D721Med (cell line): ENCODE measurements at regions not wholly inside any gene's neighbourhood (a gene's known extent, or its start where the extent isn't known, plus 50 kb on each side); places are given as distances from the start of the nearest gene placed in this dataset.

Source experiments
- DNase-seq: peaks from one replicate; pipeline ENCODE4 v3.0.0; 2011; ENCODE audit warnings: low spot score; ENCODE audit not compliant: insufficient read length
- FAIRE-seq: peaks from 2 replicates; lab custom pipeline; 2011; peaks lifted over from hg19 to GRCh38; lab: Jason Lieb, UNC
- TF ChIP-seq, protein P1 (sequence below): IDR thresholded peaks from 2 replicates; pipeline ENCODE4 v1.5.1; 2012; ENCODE audit warnings: mild to moderate bottlenecking, control low read depth; ENCODE audit not compliant: insufficient read depth; ENCODE audit errors: missing control alignments

GRCh38 chr5:155451106-155451505, 437.6 kb downstream of the KIF4B start:
- FAIRE-seq (no peak), DNase-seq (no peak)
- TF ChIP-seq, protein P1, sequence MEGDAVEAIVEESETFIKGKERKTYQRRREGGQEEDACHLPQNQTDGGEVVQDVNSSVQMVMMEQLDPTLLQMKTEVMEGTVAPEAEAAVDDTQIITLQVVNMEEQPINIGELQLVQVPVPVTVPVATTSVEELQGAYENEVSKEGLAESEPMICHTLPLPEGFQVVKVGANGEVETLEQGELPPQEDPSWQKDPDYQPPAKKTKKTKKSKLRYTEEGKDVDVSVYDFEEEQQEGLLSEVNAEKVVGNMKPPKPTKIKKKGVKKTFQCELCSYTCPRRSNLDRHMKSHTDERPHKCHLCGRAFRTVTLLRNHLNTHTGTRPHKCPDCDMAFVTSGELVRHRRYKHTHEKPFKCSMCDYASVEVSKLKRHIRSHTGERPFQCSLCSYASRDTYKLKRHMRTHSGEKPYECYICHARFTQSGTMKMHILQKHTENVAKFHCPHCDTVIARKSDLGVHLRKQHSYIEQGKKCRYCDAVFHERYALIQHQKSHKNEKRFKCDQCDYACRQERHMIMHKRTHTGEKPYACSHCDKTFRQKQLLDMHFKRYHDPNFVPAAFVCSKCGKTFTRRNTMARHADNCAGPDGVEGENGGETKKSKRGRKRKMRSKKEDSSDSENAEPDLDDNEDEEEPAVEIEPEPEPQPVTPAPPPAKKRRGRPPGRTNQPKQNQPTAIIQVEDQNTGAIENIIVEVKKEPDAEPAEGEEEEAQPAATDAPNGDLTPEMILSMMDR: no peak

DNA sequence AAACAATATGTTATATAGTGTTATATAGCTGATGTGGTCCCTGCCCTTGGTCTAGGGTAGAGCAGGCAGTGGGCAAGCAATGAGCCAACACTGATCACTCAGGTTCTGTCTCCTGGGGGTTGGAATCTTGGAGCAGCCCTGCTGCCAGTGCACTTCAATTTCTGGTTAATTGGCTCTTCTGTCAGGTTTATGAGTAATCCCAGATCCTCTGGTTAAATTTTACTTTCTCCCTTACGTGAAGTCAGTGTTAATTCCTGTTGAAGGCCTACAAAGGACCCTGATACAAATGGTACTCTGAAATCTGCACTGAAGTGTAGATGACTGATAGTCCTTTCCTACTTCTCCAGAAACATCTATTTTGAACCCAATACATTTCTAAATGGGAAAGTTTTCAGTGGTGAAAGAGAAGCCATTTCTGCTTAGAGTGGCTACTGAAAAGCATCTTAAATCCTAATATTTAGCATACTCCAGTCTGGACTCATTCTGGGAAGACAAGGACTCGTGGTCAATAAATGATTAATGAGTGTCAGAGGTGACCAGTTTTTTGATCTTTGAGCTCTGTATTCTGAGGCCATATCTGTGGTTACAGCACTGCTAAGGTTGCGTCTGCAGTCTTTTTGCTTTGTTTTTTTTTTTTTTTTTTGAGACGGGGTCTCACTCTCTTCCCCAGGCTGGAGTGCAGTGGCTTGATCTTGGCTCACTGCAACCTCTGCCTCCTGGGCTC, 442.4 kb downstream of the KIF4B start:
- no peak for FAIRE-seq
- DNase-seq: no peak
- TF ChIP-seq, protein P1: no peak

DNA sequence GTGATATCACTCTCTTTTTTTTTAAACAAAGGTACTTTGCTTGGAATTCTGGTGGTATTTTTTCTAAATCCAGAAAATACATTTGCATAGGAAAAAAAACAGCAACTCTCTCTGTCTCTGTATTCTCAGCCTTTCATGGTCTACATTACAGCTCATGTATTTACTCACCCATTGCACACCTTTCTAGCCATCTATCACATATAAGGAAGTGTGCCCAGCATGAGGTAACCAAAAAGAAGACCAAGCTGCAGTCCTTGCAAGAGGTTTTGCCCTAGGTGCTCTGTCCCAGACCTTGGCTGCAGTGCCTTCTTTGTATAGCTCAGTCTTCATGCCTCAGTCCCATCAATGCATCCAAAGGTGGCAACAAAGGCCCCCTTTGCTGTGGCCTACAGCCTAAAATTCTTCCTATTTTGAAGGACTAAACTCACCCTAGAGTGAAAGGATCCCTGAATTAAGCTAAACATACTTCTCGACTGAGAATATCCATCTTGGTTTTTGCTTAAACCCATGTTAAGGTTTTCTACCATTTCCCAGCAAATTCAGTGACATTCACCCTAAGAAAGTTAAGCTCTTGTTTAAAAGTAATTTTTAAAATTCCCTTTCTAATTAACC, 446.4 kb downstream of the KIF4B start:
- no peak for DNase-seq
- FAIRE-seq: no peak
- TF ChIP-seq, protein P1: no peak

- no peak for FAIRE-seq
- TF ChIP-seq, protein P1: no peak
- no peak for DNase-seq
Measured at GRCh38 chr5:155460501-155460931, 447.0 kb downstream of the KIF4B start.

- no peak for FAIRE-seq
- DNase-seq: no peak
- TF ChIP-seq, protein P1: no peak
Measured at GRCh38 chr5:155461304-155461703, 447.7 kb downstream of the KIF4B start.

- FAIRE-seq (peak; percentile 92), DNase-seq (no peak)
- TF ChIP-seq, protein P1: no peak
Measured at GRCh38 chr5:155466851-155467250, 453.3 kb downstream of the KIF4B start.

DNA sequence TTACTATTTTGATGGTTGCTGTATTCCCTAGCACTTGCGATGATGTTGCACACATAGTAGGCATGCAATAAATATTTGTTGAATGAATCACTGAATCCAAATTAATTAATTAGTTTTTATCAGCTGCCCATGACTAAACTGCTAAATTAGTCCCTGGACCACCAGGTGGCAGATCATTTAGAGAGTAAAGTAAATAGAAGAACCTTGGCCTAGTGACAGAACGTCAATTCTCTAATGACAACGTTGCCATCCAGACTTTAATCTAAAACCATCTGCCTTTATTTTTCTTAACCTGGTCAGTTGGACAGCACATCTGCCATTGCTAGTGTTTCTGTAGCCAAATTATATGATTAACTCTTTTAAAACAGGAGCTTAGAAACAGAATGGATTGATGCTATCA, 457.5 kb downstream of the KIF4B start:
- FAIRE-seq (no peak), DNase-seq (no peak)

More for the DNA sequence above, 457.5 kb downstream of the KIF4B start:
- TF ChIP-seq, protein P1: peak; percentile 42
